HG02588 (cell line): ENCODE measurements at regions not wholly inside any gene's neighbourhood (a gene's known extent, or its start where the extent isn't known, plus 50 kb on each side); places are given as distances from the start of the nearest gene placed in this dataset.

Source experiments
- ATAC-seq: cut with Tn5 transposase; IDR thresholded peaks from one replicate; pipeline ENCODE4 v1.9.1; 2021; ENCODE audit warnings: mild to moderate bottlenecking, moderate library complexity; ENCODE audit not compliant: unreplicated experiment

DNA sequence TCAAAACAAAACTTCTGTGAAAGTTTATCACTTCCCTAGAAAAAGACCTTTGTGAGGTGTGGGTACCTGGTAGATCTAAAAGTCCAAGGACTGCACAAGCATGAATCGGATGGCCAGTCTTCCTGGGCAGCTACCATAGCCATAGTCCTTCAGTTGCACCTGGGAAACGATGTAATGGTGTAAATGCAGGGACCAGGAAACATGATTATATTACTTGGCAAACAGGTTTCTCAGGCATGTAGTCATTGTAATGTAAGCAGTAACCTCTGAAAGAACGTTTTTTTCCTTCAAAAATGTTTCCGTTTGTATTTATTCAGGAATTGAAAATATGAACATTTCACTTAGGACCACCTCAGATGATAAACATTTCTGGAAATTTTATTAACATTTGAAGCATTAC is 433.4 kb downstream of the DTWD2 start:
- ATAC-seq: no peak

DNA sequence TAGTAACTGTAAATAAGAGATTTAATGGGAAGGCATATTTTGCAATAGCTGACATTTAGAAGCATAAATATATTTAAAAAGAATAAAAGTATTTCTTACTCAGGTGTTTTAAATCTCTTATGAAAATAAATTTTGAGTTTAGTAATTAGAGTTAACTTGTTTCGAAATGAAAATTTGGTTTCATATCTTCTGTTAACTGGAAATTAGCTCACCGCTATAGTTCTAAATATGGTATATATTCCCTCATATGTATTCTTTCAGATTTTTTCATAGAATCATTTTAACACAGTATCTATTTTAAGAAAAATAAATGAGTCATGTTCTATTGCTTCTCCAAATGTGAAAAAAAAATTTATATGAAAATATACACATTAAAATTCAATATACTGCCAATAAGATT is 434.1 kb downstream of the DTWD2 start:
- ATAC-seq: no peak

DNA sequence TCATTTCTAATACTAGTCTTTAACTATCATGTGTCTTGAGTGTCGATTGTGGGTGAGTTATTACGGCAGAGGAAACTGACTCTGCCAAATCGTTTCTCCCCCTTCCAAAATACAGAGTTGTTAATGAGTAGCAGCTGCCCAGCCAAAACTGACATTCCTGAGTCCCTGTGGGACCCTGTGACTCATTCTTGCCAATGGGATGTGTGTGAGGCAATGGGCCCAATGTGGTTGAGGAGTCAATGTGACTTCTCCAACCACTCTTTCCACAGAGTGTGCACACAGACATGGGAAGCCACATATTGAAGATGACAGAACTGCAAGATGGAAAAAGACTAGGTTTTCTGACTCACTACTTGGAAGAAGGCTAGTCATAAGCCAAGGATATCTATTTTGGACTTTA is 434.7 kb downstream of the DTWD2 start:
- ATAC-seq: no peak

DNA sequence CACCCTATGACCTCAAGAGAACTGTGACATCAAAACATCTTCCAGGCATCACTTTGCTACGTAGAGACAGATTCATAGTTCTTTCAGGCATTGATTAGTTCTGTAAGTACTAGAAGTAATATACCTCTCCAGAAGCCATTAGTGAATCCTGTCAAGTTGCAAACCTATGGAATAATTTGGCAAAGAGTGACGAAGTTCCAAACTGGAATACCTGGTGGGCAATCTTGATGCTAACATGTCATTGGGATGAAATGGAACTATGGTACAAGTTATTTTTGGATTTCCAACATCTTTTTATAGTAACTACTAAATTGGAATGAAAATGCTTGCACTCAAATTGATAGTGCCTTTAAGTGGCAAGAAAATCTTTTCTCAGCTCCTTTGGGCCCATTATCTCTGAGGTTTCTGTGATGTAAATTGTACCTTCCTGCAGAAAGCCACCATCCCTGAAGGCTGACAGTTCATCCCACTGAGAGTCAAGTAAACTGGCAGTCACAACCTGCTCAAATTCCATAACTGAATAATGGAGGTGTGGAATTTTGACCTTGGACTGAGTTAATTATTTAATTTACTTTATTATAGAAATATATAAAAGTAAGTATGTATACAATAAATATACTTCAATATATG is 435.5 kb downstream of the DTWD2 start:
- no peak for ATAC-seq

DNA sequence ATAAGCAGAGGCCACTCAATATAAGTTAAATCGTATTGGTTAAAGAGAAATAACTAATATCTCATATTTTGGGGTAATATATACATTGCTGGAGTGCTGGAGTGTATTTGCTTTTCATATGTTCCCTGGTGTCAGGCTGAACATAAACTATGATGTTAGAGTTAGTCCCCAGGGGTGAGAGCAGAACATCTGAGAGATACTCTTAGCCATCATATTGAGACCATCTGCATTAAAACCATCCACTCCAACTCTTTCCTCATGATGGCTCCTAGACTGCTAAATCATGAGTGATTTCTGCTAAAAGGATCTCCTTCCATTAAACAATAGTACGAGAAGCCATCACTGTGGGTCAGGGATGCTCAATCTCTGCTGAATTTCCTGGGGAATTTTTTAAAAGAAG is 436.2 kb downstream of the DTWD2 start:
- ATAC-seq: no peak

DNA sequence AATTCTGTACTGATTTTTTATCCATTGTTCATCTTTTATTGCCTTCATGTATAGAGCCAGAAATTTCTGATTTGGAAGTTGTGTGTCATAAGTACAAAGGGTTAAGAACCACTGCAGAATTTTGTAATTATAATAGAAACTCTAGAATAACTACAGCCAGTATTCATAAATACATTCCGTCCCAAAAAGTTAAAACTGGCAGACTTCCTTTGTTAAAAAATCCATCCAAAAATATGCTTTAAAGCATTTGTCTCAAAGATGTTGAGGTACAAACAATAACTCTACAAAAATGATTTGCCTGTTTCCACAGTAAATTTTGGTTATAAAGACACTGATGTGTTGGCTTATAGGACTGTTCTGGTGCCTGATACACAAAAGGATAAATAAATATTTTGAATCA is 436.6 kb downstream of the DTWD2 start:
- ATAC-seq: no peak

DNA sequence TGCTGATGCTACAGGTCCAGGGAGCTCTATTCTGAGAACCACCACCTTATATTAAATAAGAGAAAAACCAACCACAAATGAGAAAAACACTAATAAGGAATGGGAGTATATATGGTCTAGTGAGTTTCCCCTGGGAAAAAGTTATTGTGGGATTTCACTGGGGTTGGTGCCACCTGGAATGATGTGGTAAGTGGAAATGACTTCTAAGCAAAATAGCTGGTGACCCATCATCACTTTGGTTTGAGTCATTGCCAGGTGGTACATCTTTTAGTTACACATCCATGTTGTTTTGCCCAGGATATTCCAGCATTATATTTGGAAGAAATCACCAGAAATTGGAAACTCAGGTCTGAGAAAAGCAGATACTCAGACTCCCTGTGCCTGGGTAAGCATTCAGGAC is 437.3 kb downstream of the DTWD2 start:
- no peak for ATAC-seq

DNA sequence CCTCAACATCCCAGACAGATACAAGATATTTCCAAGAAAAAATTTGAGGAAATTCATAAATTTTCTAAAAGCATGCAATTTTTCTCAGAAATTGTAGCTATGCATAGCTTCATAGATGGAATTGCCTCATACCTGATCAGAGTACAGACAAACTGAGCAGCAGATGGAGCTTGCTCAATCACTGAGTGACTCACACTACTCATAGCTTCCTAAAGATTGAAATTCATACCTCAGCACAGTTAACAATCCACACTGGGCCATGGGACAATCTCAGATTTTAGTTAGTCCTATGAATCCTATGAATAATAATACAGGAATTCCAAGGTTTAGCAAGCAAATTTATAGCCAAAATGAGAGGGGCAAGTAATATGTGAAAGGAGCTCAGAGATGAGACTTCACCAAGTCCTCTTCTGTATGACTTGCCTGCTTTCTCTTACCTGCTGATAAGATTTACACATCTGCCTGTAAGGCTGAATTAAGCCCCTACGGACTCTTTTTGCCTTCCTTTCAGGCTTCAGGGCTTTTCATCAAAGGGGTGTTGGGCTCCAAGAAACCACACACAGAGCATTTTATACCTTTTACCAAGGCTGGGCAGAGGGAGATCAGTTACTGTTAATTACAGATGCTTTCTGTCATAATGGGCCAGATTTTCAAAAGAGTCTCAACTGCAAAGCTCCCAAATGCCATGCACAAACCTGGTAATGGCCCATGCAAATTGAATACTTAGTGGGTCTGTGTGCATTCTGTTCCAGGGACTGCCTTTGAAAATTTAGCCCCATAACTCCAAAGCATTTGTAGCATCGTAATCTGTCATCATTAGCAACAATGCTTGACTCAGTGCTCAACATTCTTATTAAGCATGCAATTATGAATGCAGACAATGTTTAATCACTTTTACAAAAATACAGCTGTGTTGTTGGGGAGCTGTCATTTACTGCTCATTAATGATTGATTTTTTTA is 439.3 kb downstream of the DTWD2 start:
- no peak for ATAC-seq

DNA sequence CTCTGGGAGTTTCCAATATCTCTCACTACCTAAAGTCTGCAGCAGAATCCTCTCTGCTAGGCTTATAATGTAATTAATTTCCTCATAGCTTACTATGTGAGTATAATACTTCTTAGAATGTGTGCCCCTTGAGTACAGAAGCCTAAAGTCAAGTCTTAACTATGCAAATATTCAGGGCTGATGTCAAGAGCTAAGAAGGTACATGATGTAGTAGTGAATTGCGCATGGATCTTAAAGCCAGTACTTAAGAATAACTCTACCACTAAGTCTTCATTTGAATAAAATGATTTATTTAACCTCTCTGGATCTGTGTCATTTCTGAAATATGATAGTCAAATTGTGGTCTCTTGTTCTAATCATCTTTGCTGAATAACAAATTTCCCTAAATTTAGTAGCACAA is 442.9 kb downstream of the DTWD2 start:
- no peak for ATAC-seq

DNA sequence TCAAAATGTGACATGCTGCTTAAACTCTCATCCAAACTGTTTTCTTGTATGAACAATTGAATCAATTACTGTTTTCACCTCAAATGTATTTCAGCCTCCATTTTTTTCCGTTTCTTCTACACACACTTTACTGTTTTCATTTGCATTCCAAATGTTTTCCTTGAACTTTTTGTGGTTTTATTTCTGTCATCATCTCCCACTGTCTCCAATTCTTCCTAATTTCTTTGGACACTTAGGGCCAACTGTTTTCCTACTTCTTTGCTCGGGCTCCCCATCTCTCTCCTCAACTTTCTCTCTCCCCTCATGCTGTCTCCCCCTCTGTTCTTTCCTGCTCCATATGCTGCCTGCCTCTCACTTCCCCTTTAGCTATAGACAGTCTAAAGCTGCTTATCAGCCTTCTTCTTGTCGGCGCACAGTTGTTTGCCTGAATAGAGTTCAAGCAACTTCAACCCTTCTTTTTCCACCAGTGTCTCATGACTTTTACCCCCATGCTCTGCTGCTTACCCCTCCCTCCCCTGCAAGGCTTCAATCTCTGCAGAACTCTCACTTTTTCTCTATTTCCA is 443.4 kb downstream of the DTWD2 start:
- no peak for ATAC-seq

DNA sequence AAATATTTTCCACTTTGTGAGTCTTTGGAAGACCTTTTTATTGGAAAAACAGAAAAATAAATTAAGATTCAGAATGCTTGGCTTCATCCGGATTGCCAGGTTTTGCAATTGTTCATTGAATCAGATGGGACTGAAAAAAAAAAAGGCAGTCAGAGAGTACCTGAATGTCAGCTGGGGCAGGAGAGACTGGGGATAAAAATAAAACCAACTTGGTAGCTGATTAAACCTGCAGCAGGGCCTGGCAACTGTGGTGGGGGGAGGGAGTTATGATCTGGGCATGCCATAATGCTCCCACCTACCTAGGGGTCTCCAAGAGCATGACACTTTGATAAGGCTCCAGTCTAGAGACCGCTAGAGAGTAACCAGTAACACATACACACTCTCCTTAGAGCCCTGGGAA is 454.4 kb downstream of the DTWD2 start:
- no peak for ATAC-seq

DNA sequence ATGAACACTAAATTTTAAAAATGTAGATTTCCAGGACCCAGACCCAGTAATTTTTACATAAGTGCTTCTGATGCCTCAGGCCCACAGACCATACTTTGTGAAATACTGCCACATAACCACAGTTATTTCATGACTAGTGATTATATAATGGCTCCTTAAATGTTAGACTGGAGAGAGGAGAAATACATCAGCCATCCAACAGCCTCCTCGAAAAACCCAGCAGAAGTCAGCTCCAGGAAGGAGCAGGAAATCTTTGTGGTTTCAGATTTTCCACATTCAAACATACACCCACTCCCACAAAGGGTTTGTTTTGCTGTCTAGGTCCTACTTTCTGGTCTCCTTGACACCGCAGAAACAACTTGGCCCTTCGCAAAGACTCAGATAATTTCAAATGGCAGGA is 455.2 kb downstream of the DTWD2 start:
- no peak for ATAC-seq

DNA sequence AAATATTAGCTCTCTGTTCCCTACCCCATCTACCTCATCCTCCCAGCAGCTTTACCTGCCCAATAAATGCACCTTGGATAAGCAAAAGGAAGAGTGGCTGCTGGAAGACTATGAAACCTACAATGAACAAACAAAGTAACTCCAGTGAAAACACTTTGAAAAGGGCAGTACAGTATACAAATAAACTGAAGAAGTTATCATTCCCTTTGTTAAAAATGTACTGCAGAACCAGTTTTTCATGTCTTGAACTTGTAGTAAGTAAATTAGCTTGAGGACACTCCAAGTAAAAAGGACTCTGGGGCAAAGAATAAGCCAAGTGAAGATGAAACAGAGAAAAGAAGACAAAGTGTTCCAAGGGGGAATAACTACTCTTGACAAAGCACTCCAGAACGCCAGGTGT is 457.1 kb downstream of the DTWD2 start:
- ATAC-seq: no peak

DNA sequence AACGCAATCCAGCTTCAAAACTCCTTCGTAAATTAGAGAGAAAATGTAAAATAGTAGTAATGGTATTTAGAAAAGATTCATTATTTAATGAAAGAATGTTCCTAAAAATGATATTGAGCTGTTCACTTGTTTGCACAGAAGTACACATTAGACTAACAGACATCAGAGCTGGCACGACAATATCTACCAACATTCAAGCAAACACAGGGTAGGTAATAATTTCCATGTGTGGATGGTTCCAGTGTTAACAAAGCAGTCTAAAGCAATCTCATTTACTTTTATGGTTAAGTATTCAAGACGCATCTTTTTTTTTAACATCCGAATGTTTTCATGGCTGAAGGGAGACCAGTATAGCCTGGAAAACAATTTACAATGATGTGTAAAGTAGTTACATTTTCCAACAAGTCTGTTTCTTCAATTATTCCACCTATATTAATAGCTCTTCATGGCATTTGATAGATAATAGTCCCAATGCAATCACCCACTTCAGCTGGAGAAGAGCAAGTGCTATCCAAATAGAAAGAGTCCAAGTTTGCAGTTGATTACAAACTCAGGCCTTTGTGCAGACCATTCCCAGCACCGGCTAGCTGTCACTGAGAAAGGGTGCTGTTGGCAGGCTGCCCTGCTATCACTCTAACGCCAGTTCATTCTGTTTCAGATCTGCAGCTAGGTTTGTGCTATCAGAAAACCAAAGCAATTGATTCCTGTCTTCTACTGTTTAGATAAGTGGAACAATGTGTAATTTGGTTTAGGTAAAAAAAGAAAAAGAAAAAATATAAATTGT is 458.8 kb downstream of the DTWD2 start:
- ATAC-seq: no peak

DNA sequence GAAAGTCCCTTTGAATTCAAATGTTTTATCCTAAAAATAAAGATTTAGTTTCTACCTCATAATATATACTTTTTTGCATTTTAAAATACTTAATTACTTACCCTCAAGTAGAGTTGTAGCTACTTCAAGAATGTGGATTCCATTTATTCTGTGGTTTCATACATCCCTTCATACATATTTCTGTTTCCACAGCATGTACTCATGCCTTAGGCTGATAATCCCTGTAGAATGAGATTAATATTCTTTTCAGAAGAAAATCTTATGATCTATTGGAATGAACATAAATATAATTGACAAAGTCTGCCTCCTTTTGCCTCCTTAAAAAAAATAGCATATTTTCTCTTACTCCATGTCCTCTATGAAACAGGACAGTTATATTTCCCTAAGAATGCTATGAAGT is 465.7 kb downstream of the DTWD2 start:
- no peak for ATAC-seq

DNA sequence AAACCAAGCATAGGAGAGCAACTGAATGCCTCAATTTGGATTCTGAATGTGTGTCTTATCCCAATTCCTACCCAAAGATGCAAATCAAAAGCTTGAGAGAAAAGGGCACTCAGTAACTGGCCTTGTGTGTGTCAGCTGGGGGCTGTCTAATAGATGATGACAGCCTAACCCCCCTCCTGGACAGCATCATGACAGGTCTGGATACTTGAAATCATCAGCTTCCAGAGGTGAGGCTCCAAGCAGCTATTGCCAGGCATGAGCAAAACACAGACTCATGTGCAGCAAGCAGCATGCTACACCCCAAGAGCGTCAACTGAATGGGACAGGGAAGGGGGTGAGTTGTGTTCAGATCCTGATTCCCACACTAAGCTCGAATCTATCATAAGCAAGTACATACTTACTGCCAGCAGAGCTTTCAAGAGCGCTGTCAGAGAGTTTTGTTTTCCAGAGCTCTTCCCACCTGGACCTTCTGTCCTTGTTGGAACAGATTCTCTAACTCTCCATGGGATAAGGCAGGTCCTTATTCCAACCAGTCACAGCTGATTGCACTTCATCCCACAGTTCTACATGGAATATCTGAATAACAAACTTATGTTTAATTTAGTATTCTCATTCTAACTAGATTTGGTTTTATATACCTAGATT is 467.5 kb downstream of the DTWD2 start:
- no peak for ATAC-seq

DNA sequence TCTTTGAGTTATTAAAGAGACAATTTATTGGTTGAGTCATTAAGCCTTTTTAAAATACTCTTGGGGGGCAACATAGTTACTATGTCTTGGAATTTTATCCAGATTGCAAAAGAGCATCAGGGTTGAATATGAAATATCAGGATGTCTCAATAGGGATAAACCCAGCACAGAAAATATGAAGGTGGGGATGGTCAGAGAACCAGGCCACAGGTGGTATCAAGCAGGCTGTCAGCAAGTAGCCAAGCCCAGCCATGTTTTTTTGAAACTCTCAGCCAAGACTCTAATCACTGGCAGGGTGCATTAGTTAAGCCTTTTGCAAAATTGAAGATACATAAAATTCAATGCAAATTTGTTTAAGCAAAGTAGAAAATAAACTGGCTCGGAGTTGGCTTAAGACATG is 468.9 kb downstream of the DTWD2 start:
- no peak for ATAC-seq

DNA sequence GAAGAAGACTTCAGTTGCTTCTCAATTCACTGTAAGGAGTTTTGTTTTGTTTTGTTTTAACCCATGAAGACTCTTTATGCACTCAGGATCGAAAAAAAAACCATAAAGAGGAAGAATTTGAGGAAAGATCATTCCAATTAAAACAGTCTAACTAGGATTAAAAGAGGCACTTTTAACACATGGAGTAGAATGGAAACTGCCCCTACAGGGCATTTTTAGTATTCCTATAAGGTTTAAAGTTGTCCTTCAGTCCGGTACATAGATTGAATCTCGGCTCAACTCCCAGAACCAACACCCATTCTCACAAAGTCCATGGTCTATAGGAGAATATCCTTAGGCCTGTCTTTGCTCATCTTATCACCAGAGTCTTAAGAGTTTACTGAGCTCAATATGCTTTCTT is 469.6 kb downstream of the DTWD2 start:
- no peak for ATAC-seq

DNA sequence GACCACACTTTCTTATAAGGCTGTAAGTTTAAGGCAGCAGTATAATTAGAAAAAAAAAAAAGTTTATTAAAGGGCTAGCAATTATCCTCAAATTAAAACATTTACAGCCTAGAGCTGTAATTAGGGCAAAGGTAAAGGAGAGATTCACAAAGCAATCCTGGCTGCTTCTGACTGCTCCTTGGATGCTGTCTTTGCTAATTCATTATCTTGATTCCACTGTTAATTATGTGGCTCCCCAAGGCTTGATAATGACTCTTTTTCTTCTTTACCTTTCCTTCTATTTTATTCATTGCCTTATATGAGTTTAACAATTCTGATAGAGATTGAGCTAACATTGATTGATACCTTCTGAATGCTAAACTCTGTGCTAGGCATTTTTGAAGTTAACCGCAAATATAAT is 476.5 kb downstream of the DTWD2 start:
- ATAC-seq: no peak

DNA sequence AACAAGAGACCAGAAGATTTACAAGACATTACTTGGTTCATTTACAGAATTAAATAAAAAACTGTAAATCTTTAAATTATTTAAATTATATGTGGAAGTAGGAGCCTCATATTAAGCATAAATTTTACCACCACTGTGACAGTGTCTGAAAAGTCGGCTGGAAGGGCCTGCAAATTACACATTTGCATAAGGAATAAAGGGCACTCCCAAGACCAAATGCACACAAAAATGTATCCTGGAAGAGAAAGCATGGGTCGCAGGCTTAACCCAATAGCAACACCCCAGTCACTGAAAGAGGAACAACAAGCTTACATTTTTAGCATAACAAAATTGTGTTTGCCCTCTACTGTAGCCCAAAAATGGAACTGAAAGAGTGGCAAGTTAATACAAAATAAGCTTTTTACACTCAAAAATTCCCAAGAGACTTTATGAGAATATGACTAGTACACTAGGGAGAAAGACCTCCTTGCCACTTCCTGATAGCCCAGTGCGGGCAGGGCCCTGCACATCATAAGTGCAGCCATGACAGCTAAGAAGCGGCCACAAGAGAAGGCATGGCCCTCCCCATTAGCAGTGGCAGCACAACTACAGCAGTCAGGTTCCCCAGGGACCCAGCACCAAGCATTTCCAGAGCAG is 482.0 kb downstream of the DTWD2 start:
- peak; percentile 96 for ATAC-seq
